SK-N-SH (cell line): ENCODE measurements at regions not wholly inside any gene's neighbourhood (a gene's known extent, or its start where the extent isn't known, plus 50 kb on each side); places are given as distances from the start of the nearest gene placed in this dataset.

Source experiments
- CTCF ChIA-PET: fragments of 300-600, 350-600 bp; formaldehyde crosslinking; extraction: SDS; loops from one replicate; lab custom pipeline; 2021; lab: Yijun Ruan, JAX
- POLR2A ChIA-PET: fragments of 350-600 bp; sonication (Branson Sonifier 250); formaldehyde crosslinking; extraction: SDS; loops from one replicate; lab custom pipeline; 2020; ENCODE audit warnings: antibody characterized with exemption, inconsistent platforms; lab: Yijun Ruan, JAX
- DNase-seq: peaks from one replicate; pipeline ENCODE4 v3.0.0; 2012
- H2AFZ ChIP-seq: fragments of 200-600 bp; sonication (generic); 2 replicates; pipeline ENCODE4 v1.8.1; 2016; ENCODE audit warnings: antibody characterized with exemption, mild to moderate bottlenecking, low read depth
- H3F3A ChIP-seq: fragments of 200-600 bp; sonication (generic); replicated peaks from 2 replicates; pipeline ENCODE3; 2016; ENCODE audit warnings: antibody characterized with exemption, mild to moderate bottlenecking; ENCODE audit not compliant: insufficient read depth
- H3K27ac ChIP-seq, 2 experiments: fragments of 200-500 bp in 1 of 2; fragments of 200-600 bp in 1 of 2; sonication (Bioruptor generic) in 1 of 2; sonication (generic), shearing (Covaris generic) in 1 of 2; 2 replicates each; pipeline versions ENCODE4 v1.5.1 to v1.6.1; 2014 to 2016; ENCODE audit warnings: low read depth in 2 of 2, inconsistent platforms in 1 of 2, low read length in 1 of 2, mild to moderate bottlenecking in 1 of 2, mixed read lengths in 1 of 2
- H3K27me3 ChIP-seq: fragments of 200-600 bp; sonication (generic), shearing (Covaris generic); 2 replicates; pipeline ENCODE4 v1.6.1; 2016; ENCODE audit warnings: mixed run types; ENCODE audit not compliant: insufficient read depth
- H3K36me3 ChIP-seq, 2 experiments: fragments of 200-500 bp in 1 of 2; fragments of 200-600 bp in 1 of 2; sonication (Bioruptor generic) in 1 of 2; sonication (generic) in 1 of 2; replicated peaks in 1 of 2; 2 replicates each; pipeline versions ENCODE3 to v1.5.1; 2014 to 2016; ENCODE audit warnings: low read length in 1 of 2, mild to moderate bottlenecking in 1 of 2; ENCODE audit not compliant: insufficient read depth in 2 of 2, control insufficient read depth in 1 of 2
- H3K4me1 ChIP-seq, 2 experiments: fragments of 200-500 bp in 1 of 2; fragments of 200-600 bp in 1 of 2; sonication (Bioruptor generic) in 1 of 2; sonication (generic), shearing (Covaris generic) in 1 of 2; 2 replicates each; pipeline versions ENCODE4 v1.5.1 to v1.6.1; 2014 to 2016; ENCODE audit warnings: low read depth in 1 of 2, low read length in 1 of 2, mixed run types in 1 of 2; ENCODE audit not compliant: insufficient read depth in 2 of 2, control insufficient read depth in 1 of 2
- H3K4me2 ChIP-seq: fragments of 200-600 bp; sonication (generic), shearing (Covaris generic); 2 replicates; pipeline ENCODE4 v1.6.1; 2017; ENCODE audit warnings: mixed run types
- H3K4me3 ChIP-seq, 2 experiments: fragments of 200-500 bp in 1 of 2; fragments of 200-600 bp in 1 of 2; sonication (Bioruptor generic) in 1 of 2; sonication (generic), shearing (Covaris generic) in 1 of 2; 2 replicates each; pipeline versions ENCODE4 v1.5.1 to v1.8.1; 2014 to 2016; ENCODE audit warnings: low read depth in 2 of 2, inconsistent platforms in 1 of 2, low read length in 1 of 2, mild to moderate bottlenecking in 1 of 2, mixed read lengths in 1 of 2, moderate library complexity in 1 of 2
- H3K79me2 ChIP-seq: fragments of 200-600 bp; sonication (generic); 2 replicates; pipeline ENCODE4 v1.8.1; 2017; ENCODE audit warnings: mild to moderate bottlenecking; ENCODE audit not compliant: insufficient read depth
- H3K9ac ChIP-seq: fragments of 200-600 bp; sonication (generic); 2 replicates; pipeline ENCODE4 v1.6.1; 2017; ENCODE audit warnings: mixed run types
- H3K9me2 ChIP-seq: fragments of 200-600 bp; sonication (generic); 2 replicates; pipeline ENCODE4 v1.6.1; 2017; ENCODE audit warnings: mixed run types
- H3K9me3 ChIP-seq: fragments of 200-600 bp; sonication (generic); 2 replicates; pipeline ENCODE4 v1.6.1; 2017; ENCODE audit warnings: mixed run types, mild to moderate bottlenecking, moderate library complexity
- H4K20me1 ChIP-seq: fragments of 200-600 bp; sonication (generic); 2 replicates; pipeline ENCODE4 v1.6.1; 2017; ENCODE audit warnings: mild to moderate bottlenecking, mixed run types; ENCODE audit not compliant: insufficient read depth
- ELF1 ChIP-seq: IDR thresholded peaks from 2 replicates; pipeline ENCODE4 v1.4.0; 2012
- IRF3 ChIP-seq: fragments of 150-350 bp; IDR thresholded peaks from 2 replicates; pipeline ENCODE4 v1.6.1; 2016; ENCODE audit warnings: mild to moderate bottlenecking, low read depth, low read length
- MXI1 ChIP-seq: IDR thresholded peaks from 2 replicates; pipeline ENCODE4 v1.6.1; 2012; ENCODE audit warnings: mild to moderate bottlenecking, low read depth, low read length, improper control_type of control experiment
- NFIC ChIP-seq: IDR thresholded peaks from 2 replicates; pipeline ENCODE4 v1.4.0; 2012; ENCODE audit warnings: borderline replicate concordance
- NRF1 ChIP-seq: IDR thresholded peaks from 2 replicates; pipeline ENCODE4 v1.6.1; 2012; ENCODE audit warnings: low read depth, mild to moderate bottlenecking, low read length
- POLR2AphosphoS5 ChIP-seq: IDR thresholded peaks from 2 replicates; pipeline ENCODE4 v1.6.1; 2012; ENCODE audit warnings: low read depth, low read length
- SIN3A ChIP-seq: IDR thresholded peaks from 2 replicates; pipeline ENCODE4 v1.6.1; 2012; ENCODE audit warnings: low read depth, mild to moderate bottlenecking, low read length, moderate library complexity, borderline replicate concordance
- USF1 ChIP-seq: IDR thresholded peaks from 2 replicates; pipeline ENCODE4 v1.4.0; 2012; ENCODE audit warnings: low read depth, borderline replicate concordance
- ZBTB33 ChIP-seq: IDR thresholded peaks from 2 replicates; pipeline ENCODE4 v1.4.0; 2012; ENCODE audit warnings: low read depth, borderline replicate concordance
- WGBS: methylation state at CpG from one replicate; pipeline ENCODE4 v1.1.6; 2017; ENCODE audit warnings: low lambda C conversion rate; 5-methylcytosine and 5-hydroxymethylcytosine counted together

- Histone ChIP-seq H3K4me2 (no peak overlapping the region), H3K4me1 (no peaks in the 10 kb centered on the region), H3K4me3 (no peak overlapping the region; a peak in 1 of 4 replicates), H3K9ac (no peak overlapping the region), H3K36me3 (no peaks in the 10 kb centered on the region), H3K27me3 (no peaks in the 10 kb centered on the region), H3K27ac (no peak overlapping the region), H3F3A (no peaks in the 10 kb centered on the region), H4K20me1 (no peaks in the 10 kb centered on the region), H3K9me3 (no peaks in the 10 kb centered on the region), H3K9me2 (no peaks in the 10 kb centered on the region), H2AFZ (peak overlapping the region; percentile 29; the same call in 1 of the 2 replicates), H3K79me2 (no peaks in the 10 kb centered on the region)
- TF ChIP-seq IRF3 (no peak), USF1 (no peak), POLR2AphosphoS5 (no peak), SIN3A (no peak), NRF1 (no peak), NFIC (no peak)
- ChIA-PET POLR2A (interaction anchor here (0.6 to 0.7 kb wide), 2 partner anchors 198 to 523 kb away, joined by 3 read pairs; no protein-coding TSS in a partner anchor), CTCF (no interaction called here)
- 48% methylated on average over 16 of the region's 16 CpGs for WGBS
- DNase-seq: peak; percentile 37
Measured at GRCh38 chr13:89163096-89163495, 1491.9 kb downstream of the SLITRK5 start.

GRCh38 chr13:89165685-89166084 is 1494.5 kb downstream of the SLITRK5 start:
- Histone ChIP-seq H3K27me3 (no peaks in the 10 kb centered on the region), H3K9me3 (no peaks in the 10 kb centered on the region), H4K20me1 (no peaks in the 10 kb centered on the region), H3K9ac (no peak overlapping the region), H3K79me2 (no peaks in the 10 kb centered on the region), H3K4me3 (no peak overlapping the region), H3F3A (no peaks in the 10 kb centered on the region), H3K36me3 (no peaks in the 10 kb centered on the region), H3K9me2 (no peaks in the 10 kb centered on the region), H3K27ac (no peak overlapping the region), H3K4me2 (no peak overlapping the region), H3K4me1 (no peaks in the 10 kb centered on the region), H2AFZ (no peak overlapping the region)
- no peak for TF ChIP-seq ZBTB33
- no peak for TF ChIP-seq MXI1
- TF ChIP-seq ELF1: no peak
- ChIA-PET POLR2A (no interaction called here), CTCF (no interaction called here)
- DNase-seq: no peak
- WGBS: 45% methylated on average over 1 of the region's 1 CpG
